Heart right ventricle (tissue), 16 donors: ENCODE measurements at regions not wholly inside any gene's neighbourhood (a gene's known extent, or its start where the extent isn't known, plus 50 kb on each side); places are given as distances from the start of the nearest gene placed in this dataset.

Experiments
- ATAC-seq, 8 donors: fragments of 200-7000 bp; cut with Tn5 transposase; one replicate each; pipeline ENCODE4 v1.9.1; 2020; ENCODE audit warnings: mild to moderate bottlenecking in 8 of 8, moderate library complexity in 8 of 8, moderate number of reproducible peaks in 1 of 8
- DNase-seq, 2 donors: peaks; one replicate each; pipeline ENCODE4 v3.0.0-alpha.2; 2020
- H3K27ac ChIP-seq, 10 donors: fragments of 200-600 bp; sonication (generic) in 2 of 10; one replicate each; pipeline versions ENCODE4 v1.5.0 to v1.8.0; 2020 to 2022; ENCODE audit warnings: mild to moderate bottlenecking in 3 of 10
- H3K27me3 ChIP-seq, 7 donors: fragments of 200-600 bp; one replicate each; pipeline ENCODE4 v1.8.0; 2021 to 2022; ENCODE audit warnings: mild to moderate bottlenecking in 2 of 7
- H3K36me3 ChIP-seq, 9 donors: fragments of 200-600 bp; sonication (generic) in 1 of 9; one replicate each; pipeline versions ENCODE4 v1.5.0 to v1.8.0; 2020 to 2022; ENCODE audit warnings: mild to moderate bottlenecking in 2 of 9
- H3K4me1 ChIP-seq, 9 donors: fragments of 200-600 bp; sonication (generic) in 1 of 9; one replicate each; pipeline versions ENCODE4 v1.5.0 to v1.8.0; 2020 to 2022; ENCODE audit warnings: mild to moderate bottlenecking in 4 of 9
- H3K4me3 ChIP-seq, 10 donors: fragments of 200-600 bp; sonication (generic) in 2 of 10; one replicate each; pipeline versions ENCODE4 v1.5.0 to v1.8.0; 2020 to 2022; ENCODE audit warnings: mild to moderate bottlenecking in 7 of 10, moderate library complexity in 2 of 10
- H3K9me3 ChIP-seq, 11 donors: fragments of 200-600 bp in 10 of 11; sonication (generic) in 2 of 11; one replicate each; pipeline versions ENCODE4 v1.5.0 to v1.8.0; 2013 to 2022; ENCODE audit warnings: mild to moderate bottlenecking in 2 of 11, control low read depth in 1 of 11, moderate library complexity in 1 of 11
- CTCF ChIP-seq, 9 donors: fragments of 200-600 bp; sonication (generic) in 2 of 9; IDR thresholded peaks; one replicate each; pipeline versions ENCODE4 v1.5.0 to v1.8.0; 2021 to 2022; ENCODE audit warnings: antibody characterized with exemption in 9 of 9, mild to moderate bottlenecking in 5 of 9, moderate library complexity in 1 of 9
- WGBS, 2 donors: extraction: QIAGEN DNeasy Blood & Tissue Kit; methylation state at CpG; one replicate each; pipeline ENCODE4 v1.1.7; 2013; ENCODE audit warnings: inconsistent platforms in 1 of 2; 5-methylcytosine and 5-hydroxymethylcytosine counted together
- intact Hi-C, 10 donors: fragments of 100-400 bp; cut with DNase I; formaldehyde crosslinking; loops; one replicate each; pipeline versions ENCODE4 v1.11.1 to v1.14.2; 2022
- donor health status: Arrhythmogenic right ventricular cardiomyopathy.
- donor health status: ischemic (EF 13 %, LVEDD 7.1; RV severe dilation, severe dysfunction).
- donor health status: healthy with polysubstance abuse.
- donor health status: DM: no; HTN: yes; CAD: no.
- donor health status: DM: no; HTN: no; CAD: no.
- donor health status: ischemic (EF 25% LVEDD 6.9; RV normal size, moderate dysfunction).
- donor health status: ischemic (EF 25% LVEDD 5.7; RV mildly dilated, moderate dysfunction).
- donor health status: healthy.
- donor health status: DM: yes; HTN: yes; CAD: no.
- donor health status: Ischemic cardiomyopathy.
- donor health status: ischemic (EF 35%, LVEDD 5.7; RV mildly dilated, moderate dysfunction).
- donor health status: nonischemic (EF 11% LVEDD 7.7; RV severe dilation, severe dysfunction).
- donor health status: DM: yes; HTN: yes; CAD: no.
- donor health status: PGD.
- donor health status: ischemic (EF 29% LVEDD 5.4; RV normal size, mild dysfunction).
- donor health status: nonischemic (EF 23%, LVEDD 6.1; RV moderate dilation, normal function).

DNA sequence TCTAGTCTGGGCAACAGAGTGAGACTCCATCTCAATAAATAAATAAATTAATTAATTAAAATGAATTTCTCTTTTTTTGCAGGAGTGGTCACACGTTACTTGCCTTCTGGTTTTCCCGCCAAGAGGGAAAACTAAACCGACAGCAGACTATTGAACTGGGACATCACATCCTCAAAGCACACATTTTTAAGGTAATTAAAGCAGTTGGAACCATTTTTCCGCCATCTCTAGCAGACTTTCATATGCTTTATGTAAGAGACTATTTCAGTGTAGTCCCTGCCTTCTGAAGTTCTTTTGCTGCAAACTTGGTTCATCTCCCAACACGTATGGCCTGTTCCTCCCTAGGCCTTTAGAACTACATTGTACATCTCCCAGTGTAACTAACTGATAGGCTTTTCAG is 66.5 kb downstream of the CYB561 start:
- H3K9me3 ChIP-seq = peaks cover 0 to 7% (median 0%) of the 10 kb centered on the region in 11 donors
- 78 to 94% methylated on average over 5 of the region's 5 CpGs for WGBS, 2 donors
- intact Hi-C loops = no loop called here
- H3K4me3 ChIP-seq = no peak overlapping the region
- no peak for TF ChIP-seq CTCF (IDR thresholded peaks at IDR 0.05)
- no peak overlapping the region for H3K27ac ChIP-seq
- peaks cover 0 to 5% (median 0%) of the 10 kb centered on the region in 9 donors for H3K4me1 ChIP-seq
- H3K36me3 ChIP-seq = peaks cover 0 to 30% (median 5%) of the 10 kb centered on the region in 9 donors
- H3K27me3 ChIP-seq = no peaks in the 10 kb centered on the region
- ATAC-seq (no peak), DNase-seq (no peak)

GRCh38 chr17:63381101-63381729 is 64.9 kb downstream of the CYB561 start:
- WGBS, 2 donors = 64 to 76% methylated on average over 4 of the region's 4 CpGs
- TF ChIP-seq CTCF (IDR thresholded peaks at IDR 0.05) = no peak
- DNase-seq (no peak), ATAC-seq (no peak)
- Histone ChIP-seq H3K4me1 (peaks cover 0 to 5% (median 0%) of the 10 kb centered on the region in 9 donors), H3K9me3 (peaks cover 0 to 7% (median 0%) of the 10 kb centered on the region in 11 donors), H3K27me3 (no peaks in the 10 kb centered on the region), H3K4me3 (no peak overlapping the region), H3K27ac (no peak overlapping the region), H3K36me3 (peaks cover 0 to 30% (median 5%) of the 10 kb centered on the region in 9 donors)
- intact Hi-C loops = no loop called here

DNA sequence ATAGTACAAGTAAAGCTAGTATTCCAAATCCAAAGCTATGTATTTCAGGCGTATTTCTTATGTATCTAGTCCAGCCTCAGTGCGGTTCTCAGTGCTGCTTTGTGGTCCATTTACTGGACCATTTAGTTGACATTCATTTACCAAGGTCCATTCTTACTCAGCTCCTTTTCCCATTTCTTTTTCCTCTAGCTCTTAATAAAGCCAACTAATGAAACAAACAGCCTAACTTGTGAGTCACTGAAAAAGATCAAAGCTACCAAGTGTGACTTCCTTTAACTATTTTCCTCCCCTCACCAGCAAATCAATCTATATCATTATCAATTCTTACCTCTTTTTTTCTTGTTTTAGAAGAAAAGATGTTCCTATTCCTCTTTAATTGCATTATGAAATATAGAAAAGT is 64.0 kb downstream of the CYB561 start:
- no peak overlapping the region for H3K27ac ChIP-seq
- H3K27me3 ChIP-seq = no peaks in the 10 kb centered on the region
- 91 to 95% methylated on average over 2 of the region's 2 CpGs for WGBS, 2 donors
- no peak overlapping the region for H3K4me3 ChIP-seq
- intact Hi-C loops = no loop called here
- DNase-seq (no peak), ATAC-seq (no peak)
- H3K9me3 ChIP-seq = peaks cover 0 to under 1% (median 0%) of the 10 kb centered on the region in 11 donors
- no peak for TF ChIP-seq CTCF (IDR thresholded peaks at IDR 0.05)
- H3K4me1 ChIP-seq = peaks cover 0 to 5% (median 0%) of the 10 kb centered on the region in 9 donors
- H3K36me3 ChIP-seq = peaks cover 0 to 30% (median 5%) of the 10 kb centered on the region in 9 donors
